Endothelial cell of umbilical vein (primary cell): ENCODE measurements at regions not wholly inside any gene's neighbourhood (a gene's known extent, or its start where the extent isn't known, plus 50 kb on each side); places are given as distances from the start of the nearest gene placed in this dataset.

Source experiments
- BruUV-seq: library from RNA; stranded (reverse); fragments of 400-500 nt; replicated peaks from 2 replicates; lab custom pipeline; 2021; lab: Mats Ljungman, UMichigan
- CTCF ChIA-PET: fragments of 300-600, 350-600 bp; sonication (Branson Sonifier 250); formaldehyde crosslinking; loops from one replicate; lab custom pipeline; 2021; ENCODE audit warnings: antibody characterized with exemption, inconsistent platforms; lab: Charles Lee
- POLR2A ChIA-PET: fragments of 300-600, 350-600 bp; sonication (Branson Sonifier 250); formaldehyde crosslinking; loops from one replicate; lab custom pipeline; 2021; ENCODE audit warnings: antibody characterized with exemption, inconsistent platforms; lab: Charles Lee
- DNase-seq: peaks from one replicate; pipeline ENCODE4 v3.0.0-alpha.2; 2011; ENCODE audit warnings: low read depth, low spot score
- FAIRE-seq: peaks from 2 replicates; lab custom pipeline; 2011; peaks lifted over from hg19 to GRCh38; lab: Jason Lieb, UNC
- H2AFZ ChIP-seq: 2 replicates; pipeline ENCODE4 v1.6.0; 2012; ENCODE audit warnings: low read depth, low read length, control low read depth, inconsistent platforms
- H3K27ac ChIP-seq: 2 replicates; pipeline ENCODE4 v1.5.1; 2011; ENCODE audit warnings: low read depth, mild to moderate bottlenecking, control low read depth, low read length, moderate library complexity; ENCODE audit not compliant: insufficient read depth
- H3K27me3 ChIP-seq, 2 experiments: 2 replicates each; pipeline versions ENCODE4 v1.6.0 to v1.6.1; 2011; ENCODE audit warnings: low read length in 2 of 2, mixed read lengths in 1 of 2; ENCODE audit not compliant: control insufficient read depth in 2 of 2, insufficient read depth in 2 of 2
- H3K36me3 ChIP-seq, 2 experiments: 2 replicates in 1 of 2; 3 replicates in 1 of 2; pipeline ENCODE4 v1.5.1; 2011; ENCODE audit warnings: low read length in 2 of 2, mild to moderate bottlenecking in 1 of 2, moderate library complexity in 1 of 2; ENCODE audit not compliant: control insufficient read depth in 2 of 2, insufficient read depth in 2 of 2; ENCODE audit errors: extremely low read depth in 1 of 2
- H3K4me1 ChIP-seq: 3 replicates; pipeline ENCODE4 v1.5.1; 2011; ENCODE audit warnings: mild to moderate bottlenecking, low read length; ENCODE audit not compliant: control insufficient read depth, insufficient read depth; ENCODE audit errors: extremely low read depth
- H3K4me2 ChIP-seq: 2 replicates; pipeline ENCODE4 v1.6.1; 2011; ENCODE audit warnings: low read length, control low read depth, mixed read lengths; ENCODE audit not compliant: insufficient read depth
- H3K4me3 ChIP-seq, 3 experiments: fragments of 200-600 bp in 1 of 3; sonication (generic), shearing (Covaris generic) in 1 of 3; replicated peaks in 1 of 3; 2 replicates each; pipeline ENCODE4 v1.5.1; 2011 to 2016; ENCODE audit warnings: control low read depth in 3 of 3, low read length in 3 of 3, mild to moderate bottlenecking in 2 of 3, inconsistent platforms in 1 of 3, low read depth in 1 of 3, moderate library complexity in 1 of 3; ENCODE audit not compliant: insufficient read depth in 1 of 3
- H3K79me2 ChIP-seq: 2 replicates; pipeline ENCODE4 v1.6.0; 2012; ENCODE audit warnings: low read length, inconsistent platforms; ENCODE audit not compliant: control insufficient read depth, insufficient read depth
- H3K9ac ChIP-seq: replicated peaks from 2 replicates; pipeline ENCODE3; 2011; ENCODE audit warnings: low read length, control low read depth; ENCODE audit not compliant: insufficient read depth; ENCODE audit errors: extremely low read depth
- H3K9me1 ChIP-seq: replicated peaks from 3 replicates; pipeline ENCODE4 v1.6.0; 2011; ENCODE audit warnings: mild to moderate bottlenecking, low read length; ENCODE audit not compliant: control insufficient read depth, insufficient read depth; ENCODE audit errors: extremely low read depth
- H3K9me3 ChIP-seq: replicated peaks from 2 replicates; pipeline ENCODE4 v1.5.1; 2012; ENCODE audit warnings: low read length, inconsistent platforms; ENCODE audit not compliant: control insufficient read depth, insufficient read depth
- H4K20me1 ChIP-seq: replicated peaks from 2 replicates; pipeline ENCODE3; 2011; ENCODE audit warnings: mild to moderate bottlenecking, low read length; ENCODE audit not compliant: control insufficient read depth, insufficient read depth; ENCODE audit errors: extremely low read depth
- EZH2 ChIP-seq: IDR thresholded peaks from 2 replicates; pipeline ENCODE4 v1.6.1; 2012; ENCODE audit warnings: borderline replicate concordance, low read depth, mild to moderate bottlenecking, moderate library complexity, low read length, inconsistent platforms; ENCODE audit not compliant: severe bottlenecking
- FOS ChIP-seq: IDR thresholded peaks from 2 replicates; pipeline ENCODE4 v1.6.1; 2011; ENCODE audit warnings: mild to moderate bottlenecking, low read length, moderate library complexity, borderline replicate concordance; ENCODE audit not compliant: insufficient read depth
- GATA2 ChIP-seq: IDR thresholded peaks from 2 replicates; pipeline ENCODE4 v1.7.0; 2011; ENCODE audit warnings: low read depth, mild to moderate bottlenecking, moderate library complexity, mixed read lengths, low read length; ENCODE audit not compliant: insufficient read length, insufficient read depth
- JUN ChIP-seq: IDR thresholded peaks from 2 replicates; pipeline ENCODE4 v1.6.1; 2011; ENCODE audit warnings: borderline replicate concordance, low read depth; ENCODE audit not compliant: insufficient read length, insufficient read depth
- MAX ChIP-seq: IDR thresholded peaks from 2 replicates; pipeline ENCODE4 v1.6.1; 2011; ENCODE audit not compliant: insufficient read depth, insufficient read length
- MYC ChIP-seq: IDR thresholded peaks from one replicate; pipeline ENCODE4 v1.6.1; 2011; ENCODE audit warnings: mild to moderate bottlenecking, low read depth, low read length
- POLR2A ChIP-seq: IDR thresholded peaks from 2 replicates; pipeline ENCODE4 v1.6.1; 2012; ENCODE audit warnings: low read depth, mild to moderate bottlenecking, control low read depth, low read length
- POLR2AphosphoS5 ChIP-seq: IDR thresholded peaks from 2 replicates; pipeline ENCODE4 v1.6.1; 2012; ENCODE audit warnings: low read depth, mild to moderate bottlenecking, control low read depth, low read length, moderate library complexity; ENCODE audit not compliant: insufficient read depth
- dilution Hi-C: fragments of 300-500 bp; cut with MboI; formaldehyde crosslinking; loops from one replicate; pipeline ENCODE4 v1.15.0; 2019; ENCODE audit warnings: low sequenced_read_pairs; ENCODE audit not compliant: extremely low pct_ligation_motif_present
- intact Hi-C: fragments of 100-400 bp; cut with micrococcal nuclease; formaldehyde crosslinking; loops from one replicate; pipeline ENCODE4 v1.10.0; 2022
- TF ChIP-seq, protein P1 (sequence below), 2 donors: IDR thresholded peaks; 1 replicate in 1 of 2; 2 replicates in 1 of 2; pipeline ENCODE4 v1.5.1; 2011; ENCODE audit warnings: low read length in 2 of 2, mild to moderate bottlenecking in 2 of 2, moderate library complexity in 2 of 2, control low read depth in 1 of 2, inconsistent platforms in 1 of 2, low read depth in 1 of 2; ENCODE audit not compliant: insufficient read depth in 1 of 2; ENCODE audit errors: extremely low read depth in 1 of 2

- POLR2A ChIA-PET: no interaction called here
- TF ChIP-seq MAX (no peak), GATA2 (no peak), JUN (no peak), POLR2AphosphoS5 (no peak), FOS (no peak)
- Histone ChIP-seq H3K27ac (no peak overlapping the region), H3K9ac (no peak overlapping the region), H3K4me2 (no peak overlapping the region), H3K4me1 (no peaks in the 10 kb centered on the region), H3K36me3 (no peaks in the 10 kb centered on the region), H2AFZ (no peak overlapping the region), H3K27me3 (no peaks in the 10 kb centered on the region), H3K79me2 (no peaks in the 10 kb centered on the region), H3K9me1 (no peaks in the 10 kb centered on the region), H3K4me3 (no peak overlapping the region), H4K20me1 (no peaks in the 10 kb centered on the region), H3K9me3 (no peaks in the 10 kb centered on the region)
- dilution Hi-C loops (no loop called here), intact Hi-C loops (no loop called here)
- CTCF ChIA-PET: interaction anchor here (1.2 kb wide), 1 partner anchor 10 kb away, joined by 3 read pairs; no protein-coding TSS in a partner anchor
- DNase-seq (no peak), FAIRE-seq (no peak)
- no TSS peak for BruUV-seq
Observed at GRCh38 chr12:25639406-25639805, 86.3 kb upstream of the LMNTD1 start.

DNA sequence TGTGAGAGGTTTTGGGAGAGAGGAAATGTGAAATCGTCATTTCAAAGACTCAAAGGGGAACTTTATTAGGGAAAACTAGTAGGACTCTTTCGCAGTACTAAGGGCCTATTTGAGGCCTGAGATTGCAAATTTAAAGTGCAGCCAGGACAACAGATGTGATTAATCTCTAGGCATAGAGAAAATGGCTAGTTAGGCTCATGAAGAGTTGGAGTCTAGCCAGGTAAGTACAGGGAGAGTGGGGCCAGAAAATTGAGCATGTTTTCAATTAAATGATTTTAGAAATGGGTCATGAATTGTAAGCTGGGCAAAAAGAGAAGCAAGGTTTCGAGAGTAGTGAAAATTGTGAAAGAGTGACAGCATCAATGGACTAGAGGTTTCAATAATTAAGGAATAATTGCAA is 91.9 kb upstream of the LMNTD1 start:
- intact Hi-C loops (no loop called here), dilution Hi-C loops (no loop called here)
- Histone ChIP-seq H3K36me3 (no peaks in the 10 kb centered on the region), H3K9me1 (no peaks in the 10 kb centered on the region), H3K4me2 (no peak overlapping the region), H3K79me2 (no peaks in the 10 kb centered on the region), H2AFZ (no peak overlapping the region), H3K4me1 (peaks cover 9% of the 10 kb centered on the region), H3K27ac (no peak overlapping the region), H3K9me3 (no peaks in the 10 kb centered on the region), H4K20me1 (no peaks in the 10 kb centered on the region), H3K27me3 (no peaks in the 10 kb centered on the region), H3K4me3 (no peak overlapping the region), H3K9ac (no peak overlapping the region)
- DNase-seq: no peak
- ChIA-PET CTCF (interaction anchor here (1.2 kb wide), 1 partner anchor 111 kb away, joined by 3 read pairs; no protein-coding TSS in a partner anchor), POLR2A (no interaction called here)
- BruUV-seq: no TSS peak
- no peak for FAIRE-seq
- no peak for TF ChIP-seq MYC
- TF ChIP-seq POLR2A: no peak
- TF ChIP-seq POLR2AphosphoS5: no peak
- no peak for TF ChIP-seq FOS
- no peak for TF ChIP-seq MAX
- TF ChIP-seq JUN: no peak
- TF ChIP-seq GATA2: no peak
- TF ChIP-seq, protein P1, sequence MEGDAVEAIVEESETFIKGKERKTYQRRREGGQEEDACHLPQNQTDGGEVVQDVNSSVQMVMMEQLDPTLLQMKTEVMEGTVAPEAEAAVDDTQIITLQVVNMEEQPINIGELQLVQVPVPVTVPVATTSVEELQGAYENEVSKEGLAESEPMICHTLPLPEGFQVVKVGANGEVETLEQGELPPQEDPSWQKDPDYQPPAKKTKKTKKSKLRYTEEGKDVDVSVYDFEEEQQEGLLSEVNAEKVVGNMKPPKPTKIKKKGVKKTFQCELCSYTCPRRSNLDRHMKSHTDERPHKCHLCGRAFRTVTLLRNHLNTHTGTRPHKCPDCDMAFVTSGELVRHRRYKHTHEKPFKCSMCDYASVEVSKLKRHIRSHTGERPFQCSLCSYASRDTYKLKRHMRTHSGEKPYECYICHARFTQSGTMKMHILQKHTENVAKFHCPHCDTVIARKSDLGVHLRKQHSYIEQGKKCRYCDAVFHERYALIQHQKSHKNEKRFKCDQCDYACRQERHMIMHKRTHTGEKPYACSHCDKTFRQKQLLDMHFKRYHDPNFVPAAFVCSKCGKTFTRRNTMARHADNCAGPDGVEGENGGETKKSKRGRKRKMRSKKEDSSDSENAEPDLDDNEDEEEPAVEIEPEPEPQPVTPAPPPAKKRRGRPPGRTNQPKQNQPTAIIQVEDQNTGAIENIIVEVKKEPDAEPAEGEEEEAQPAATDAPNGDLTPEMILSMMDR (IDR thresholded peaks at IDR 0.05; ENCODE audit: extremely low read depth in 1 of 2, insufficient read depth in 1 of 2, low read depth in 1 of 2, low read length in 2 of 2): no peak
- no peak for TF ChIP-seq EZH2
